Mucosa of descending colon (tissue), 3 donors: ENCODE measurements at regions not wholly inside any gene's neighbourhood (a gene's known extent, or its start where the extent isn't known, plus 50 kb on each side); places are given as distances from the start of the nearest gene placed in this dataset.

ENCODE experiments used
- ATAC-seq: fragments of 200-7000 bp; cut with Tn5 transposase; one replicate; pipeline ENCODE4 v1.9.1; 2020; ENCODE audit warnings: mild to moderate bottlenecking, moderate library complexity
- DNase-seq, 3 donors: peaks; one replicate each; pipeline ENCODE4 v3.0.0-alpha.2; 2020
- H3K36me3 ChIP-seq: fragments of 200-600 bp; one replicate; pipeline ENCODE4 v1.8.0; 2021; ENCODE audit warnings: low read depth, mild to moderate bottlenecking
- H3K4me1 ChIP-seq: fragments of 200-600 bp; one replicate; pipeline ENCODE4 v1.8.0; 2021; ENCODE audit warnings: low read depth, mild to moderate bottlenecking
- H3K4me3 ChIP-seq: fragments of 200-600 bp; one replicate; pipeline ENCODE4 v1.8.0; 2021; ENCODE audit warnings: mild to moderate bottlenecking
- H3K9me3 ChIP-seq: fragments of 200-600 bp; one replicate; pipeline ENCODE4 v1.8.0; 2021; ENCODE audit warnings: mild to moderate bottlenecking
- intact Hi-C, 2 donors: fragments of 100-400 bp; cut with DNase I in 1 of 2; cut with micrococcal nuclease in 1 of 2; formaldehyde crosslinking; loops; one replicate each; pipeline versions ENCODE4 v1.11.0 to v1.11.1; 2022; cut with DNase I, micrococcal nuclease
- TF ChIP-seq, protein P1 (sequence below): fragments of 200-600 bp; IDR thresholded peaks from one replicate; pipeline ENCODE4 v1.8.0; 2022; ENCODE audit warnings: antibody characterized with exemption, mild to moderate bottlenecking
- donor health status: DM: no; HTN: no; CAD: no; lungs with moderate emphysema.
- donor health status: DM: no; HTN: no; CAD: no.
- donor health status: DM: no; HTN: yes; CAD: no.

DNA sequence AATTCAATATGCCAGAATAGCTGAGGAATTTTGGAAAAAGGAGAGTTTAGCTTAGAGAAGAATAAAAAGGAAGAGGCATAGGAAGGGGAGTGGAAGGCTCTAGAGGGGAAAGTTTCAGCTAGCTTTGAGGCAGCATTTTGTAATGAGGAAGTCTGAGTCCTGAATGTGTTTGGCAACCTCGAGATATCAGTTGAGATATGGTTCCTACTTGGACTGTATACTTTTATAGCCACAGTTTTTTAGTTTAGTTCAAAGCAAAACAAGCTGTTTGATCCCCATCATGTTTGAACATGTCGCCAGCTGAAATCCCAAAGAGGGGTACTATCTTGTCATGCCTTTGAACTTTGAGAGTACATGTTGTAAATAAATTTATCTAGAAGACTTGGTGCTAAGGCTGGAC is 559.0 kb upstream of the FTMT start:
- no peak for ATAC-seq
- intact Hi-C loops = no loop called here
- no peak for DNase-seq
- Histone ChIP-seq H3K9me3 (no peaks in the 10 kb centered on the region), H3K36me3 (no peaks in the 10 kb centered on the region), H3K4me3 (no peak overlapping the region), H3K4me1 (no peaks in the 10 kb centered on the region)
- TF ChIP-seq, protein P1, sequence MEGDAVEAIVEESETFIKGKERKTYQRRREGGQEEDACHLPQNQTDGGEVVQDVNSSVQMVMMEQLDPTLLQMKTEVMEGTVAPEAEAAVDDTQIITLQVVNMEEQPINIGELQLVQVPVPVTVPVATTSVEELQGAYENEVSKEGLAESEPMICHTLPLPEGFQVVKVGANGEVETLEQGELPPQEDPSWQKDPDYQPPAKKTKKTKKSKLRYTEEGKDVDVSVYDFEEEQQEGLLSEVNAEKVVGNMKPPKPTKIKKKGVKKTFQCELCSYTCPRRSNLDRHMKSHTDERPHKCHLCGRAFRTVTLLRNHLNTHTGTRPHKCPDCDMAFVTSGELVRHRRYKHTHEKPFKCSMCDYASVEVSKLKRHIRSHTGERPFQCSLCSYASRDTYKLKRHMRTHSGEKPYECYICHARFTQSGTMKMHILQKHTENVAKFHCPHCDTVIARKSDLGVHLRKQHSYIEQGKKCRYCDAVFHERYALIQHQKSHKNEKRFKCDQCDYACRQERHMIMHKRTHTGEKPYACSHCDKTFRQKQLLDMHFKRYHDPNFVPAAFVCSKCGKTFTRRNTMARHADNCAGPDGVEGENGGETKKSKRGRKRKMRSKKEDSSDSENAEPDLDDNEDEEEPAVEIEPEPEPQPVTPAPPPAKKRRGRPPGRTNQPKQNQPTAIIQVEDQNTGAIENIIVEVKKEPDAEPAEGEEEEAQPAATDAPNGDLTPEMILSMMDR = no peak

DNA sequence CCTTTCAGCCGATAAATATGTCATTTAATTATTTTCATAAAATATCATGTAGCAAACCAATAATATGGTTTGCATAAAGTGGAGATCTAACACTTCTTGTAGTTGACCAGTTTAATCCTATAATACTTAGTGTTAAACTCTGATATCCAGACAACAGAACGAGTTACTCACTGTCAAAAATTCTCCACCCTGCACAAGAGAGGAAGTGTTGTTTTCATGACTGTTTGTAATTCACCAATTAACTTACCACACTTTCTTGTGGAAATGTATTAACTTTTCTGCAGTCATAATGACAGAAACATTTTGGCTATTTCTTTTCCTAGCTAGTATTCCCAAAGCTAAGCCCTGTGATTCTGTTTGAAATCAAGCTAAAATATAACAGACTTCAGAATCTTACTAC is 555.3 kb upstream of the FTMT start:
- ATAC-seq (no peak), DNase-seq (no peak)
- Histone ChIP-seq H3K36me3 (no peaks in the 10 kb centered on the region), H3K9me3 (no peaks in the 10 kb centered on the region), H3K4me1 (no peaks in the 10 kb centered on the region), H3K4me3 (no peak overlapping the region)
- TF ChIP-seq, protein P1 = no peak
- intact Hi-C loops = no loop called here

DNA sequence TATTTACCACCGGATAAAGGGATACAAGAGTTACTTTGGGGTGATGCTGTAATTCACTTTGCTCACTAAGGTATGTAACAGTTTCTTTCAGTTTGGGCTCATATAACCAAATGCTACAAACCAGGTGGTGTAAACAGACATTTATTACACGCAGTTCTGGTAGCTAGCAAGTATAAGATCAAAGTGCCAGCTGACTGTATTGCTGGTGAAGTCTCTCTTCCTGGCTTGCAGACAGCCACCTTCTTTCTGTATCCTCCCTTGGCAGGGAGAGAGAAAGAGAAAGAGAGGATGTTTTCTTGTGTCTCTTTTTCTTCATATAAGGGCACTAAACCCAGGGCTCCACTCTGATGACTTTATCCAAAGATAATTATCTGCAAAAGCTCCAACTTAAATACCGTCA is 552.5 kb upstream of the FTMT start:
- ATAC-seq (no peak), DNase-seq (no peak)
- no peaks in the 10 kb centered on the region for H3K9me3 ChIP-seq
- no peak overlapping the region for H3K4me3 ChIP-seq
- no peaks in the 10 kb centered on the region for H3K4me1 ChIP-seq
- TF ChIP-seq, protein P1 = no peak
- no peaks in the 10 kb centered on the region for H3K36me3 ChIP-seq
- intact Hi-C loops = no loop called here

DNA sequence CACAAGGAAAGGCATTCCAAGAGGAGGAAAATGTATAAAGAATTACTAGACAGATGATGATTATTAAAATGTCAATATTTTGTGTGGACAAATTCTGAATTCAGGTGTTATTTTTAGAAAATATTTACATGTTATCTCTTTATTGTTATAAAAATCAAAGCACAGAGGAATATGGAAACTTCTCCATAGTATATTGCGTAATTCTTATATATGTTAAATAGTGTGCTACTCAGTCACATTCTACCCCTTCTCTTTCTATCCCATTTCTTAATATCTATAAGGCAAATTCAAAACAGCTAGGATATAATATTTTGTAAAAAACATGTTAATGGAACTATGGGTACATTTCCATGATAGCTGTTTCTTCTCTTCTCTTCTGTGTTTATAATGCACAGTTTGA is 546.8 kb upstream of the FTMT start:
- Histone ChIP-seq H3K4me1 (no peaks in the 10 kb centered on the region), H3K36me3 (no peaks in the 10 kb centered on the region), H3K4me3 (no peak overlapping the region), H3K9me3 (no peaks in the 10 kb centered on the region)
- DNase-seq = no peak
- no peak for ATAC-seq
- intact Hi-C loops = no loop called here
- TF ChIP-seq, protein P1 = no peak

DNA sequence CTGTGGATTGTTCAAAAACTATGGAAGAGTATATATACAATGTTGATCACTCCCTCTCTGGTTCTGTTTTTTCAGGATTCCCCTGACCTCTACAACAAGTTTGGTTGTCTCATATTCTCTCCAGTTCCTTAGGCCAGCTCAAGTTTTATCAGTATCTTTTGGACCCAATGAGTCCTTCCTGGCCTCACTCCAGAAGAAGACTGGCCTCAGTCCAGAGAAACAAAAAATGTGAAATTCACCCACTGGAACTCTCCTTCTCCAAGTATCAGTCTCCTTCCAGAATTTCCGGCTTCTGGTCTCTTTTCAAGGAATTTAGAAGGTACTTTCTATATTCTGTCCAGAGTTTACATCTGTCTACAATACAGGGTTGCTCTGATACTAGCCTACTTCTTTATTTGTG is 537.8 kb upstream of the FTMT start:
- H3K36me3 ChIP-seq = no peaks in the 10 kb centered on the region
- ATAC-seq = no peak
- no peak overlapping the region for H3K4me3 ChIP-seq
- TF ChIP-seq, protein P1 = no peak
- H3K9me3 ChIP-seq = no peaks in the 10 kb centered on the region
- intact Hi-C loops = no loop called here
- no peak for DNase-seq
- no peaks in the 10 kb centered on the region for H3K4me1 ChIP-seq

DNA sequence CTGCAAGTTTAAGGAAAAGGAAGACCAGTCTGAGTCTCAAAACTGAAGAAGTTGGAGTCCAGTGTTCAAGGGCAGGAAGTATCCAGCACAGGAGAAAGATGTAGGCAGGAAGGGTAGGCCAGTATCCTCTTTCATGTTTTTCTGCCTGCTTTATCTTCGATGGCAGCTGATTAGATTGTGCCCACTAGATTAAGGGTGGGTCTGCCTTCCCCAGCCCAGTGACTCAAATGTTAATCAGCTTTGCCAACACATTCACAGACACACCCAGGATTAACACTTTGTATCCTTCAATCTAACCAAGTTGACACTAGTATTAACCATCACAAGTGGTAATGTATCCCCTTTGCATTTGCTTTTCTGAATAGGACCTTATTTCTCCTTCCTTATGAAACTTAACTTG is 535.9 kb upstream of the FTMT start:
- DNase-seq (no peak), ATAC-seq (no peak)
- Histone ChIP-seq H3K4me1 (no peaks in the 10 kb centered on the region), H3K9me3 (no peaks in the 10 kb centered on the region), H3K36me3 (no peaks in the 10 kb centered on the region), H3K4me3 (no peak overlapping the region)
- TF ChIP-seq, protein P1 = no peak
- intact Hi-C loops = no loop called here
